Sigmoid colon (tissue), 6 donors: ENCODE measurements at regions not wholly inside any gene's neighbourhood (a gene's known extent, or its start where the extent isn't known, plus 50 kb on each side); places are given as distances from the start of the nearest gene placed in this dataset.

Experiments
- DNase-seq: peaks from one replicate; pipeline ENCODE4 v3.0.0-alpha.2; 2019
- H3K27ac ChIP-seq, 4 donors: fragments of 200-600 bp; sonication (generic); one replicate each; pipeline ENCODE4 v1.5.1; 2016 to 2019; ENCODE audit warnings: mild to moderate bottlenecking in 1 of 4
- H3K27me3 ChIP-seq, 3 donors: fragments of 200-600 bp; sonication (generic); one replicate each; pipeline ENCODE4 v1.5.1; 2019; ENCODE audit warnings: mild to moderate bottlenecking in 1 of 3
- H3K36me3 ChIP-seq, 4 donors: fragments of 200-600 bp; sonication (generic); one replicate each; pipeline ENCODE4 v1.5.1; 2016 to 2019
- H3K4me1 ChIP-seq, 4 donors: fragments of 200-600 bp; sonication (generic); one replicate each; pipeline ENCODE4 v1.5.1; 2017 to 2019
- H3K4me3 ChIP-seq, 4 donors: fragments of 200-600 bp; sonication (generic); one replicate each; pipeline ENCODE4 v1.5.1; 2017 to 2019; ENCODE audit warnings: mild to moderate bottlenecking in 2 of 4, moderate library complexity in 1 of 4
- H3K9me3 ChIP-seq, 4 donors: fragments of 200-600 bp in 3 of 4; sonication (generic) in 3 of 4; one replicate each; pipeline versions ENCODE4 v1.5.1 to v1.6.1; 2013 to 2019
- EP300 ChIP-seq, 4 donors: sonication (generic); formaldehyde crosslinking; IDR thresholded peaks; one replicate each; pipeline ENCODE4 v1.6.1; 2017; ENCODE audit warnings: antibody characterized with exemption in 4 of 4
- POLR2A ChIP-seq, 2 donors: fragments of 450-650 bp; IDR thresholded peaks; one replicate each; pipeline ENCODE4 v1.6.1; 2016; ENCODE audit warnings: antibody characterized with exemption in 2 of 2, mild to moderate bottlenecking in 2 of 2, moderate library complexity in 2 of 2
- POLR2AphosphoS5 ChIP-seq, 4 donors: sonication (generic); formaldehyde crosslinking; IDR thresholded peaks; one replicate each; pipeline ENCODE4 v1.6.1; 2017; ENCODE audit warnings: antibody characterized with exemption in 4 of 4
- WGBS, 2 donors: extraction: QIAGEN DNeasy Blood & Tissue Kit; methylation state at CpG; one replicate each; pipeline ENCODE4 v1.1.7; 2013; 5-methylcytosine and 5-hydroxymethylcytosine counted together
- intact Hi-C: fragments of 100-400 bp; cut with DNase I; formaldehyde crosslinking; loops from one replicate; pipeline ENCODE4 v1.15.1; 2023
- TF ChIP-seq, protein P1 (sequence below), 4 experiments: fragments of 450-650 bp in 3 of 4; fragments of 200-600 bp in 1 of 4; IDR thresholded peaks; one replicate each; pipeline ENCODE4 v1.5.1; 2016 to 2019; ENCODE audit warnings: antibody characterized with exemption in 4 of 4, mild to moderate bottlenecking in 3 of 4, moderate library complexity in 2 of 4
- donor health status: healthy with polysubstance abuse.
- donor health status: healthy.

DNA sequence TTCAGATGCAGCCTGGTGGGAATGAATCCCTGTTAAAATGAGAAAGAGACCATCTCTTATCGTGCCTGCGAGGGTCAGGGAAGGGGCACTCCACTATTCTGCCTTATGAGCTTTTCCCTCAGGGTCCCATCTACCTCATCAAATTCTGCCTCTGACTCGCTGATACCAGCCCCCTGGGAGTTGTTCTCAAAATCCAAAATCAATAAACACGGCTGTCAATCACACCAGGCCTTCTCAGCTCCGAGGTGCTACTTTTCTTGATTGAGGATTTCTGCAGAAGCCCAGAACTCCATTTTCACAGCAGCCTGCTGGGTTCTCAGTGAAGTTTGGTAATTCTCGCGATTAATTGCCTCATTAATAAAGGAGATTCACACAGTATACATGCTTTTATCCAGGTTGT, 312.6 kb downstream of the STIM2 start:
- DNase-seq: no peak
- H3K9me3 ChIP-seq: no peaks in the 10 kb centered on the region
- 78 to 90% methylated on average over 7 of the region's 7 CpGs for WGBS, 2 donors
- H3K4me1 ChIP-seq: no peaks in the 10 kb centered on the region
- intact Hi-C loops: no loop called here
- no peaks in the 10 kb centered on the region for H3K36me3 ChIP-seq
- H3K4me3 ChIP-seq: no peak overlapping the region
- H3K27me3 ChIP-seq: no peaks in the 10 kb centered on the region
- no peak overlapping the region for H3K27ac ChIP-seq
- TF ChIP-seq POLR2AphosphoS5 (IDR thresholded peaks at IDR 0.05): no peak
- TF ChIP-seq EP300 (IDR thresholded peaks at IDR 0.05): no peak
- TF ChIP-seq, protein P1, sequence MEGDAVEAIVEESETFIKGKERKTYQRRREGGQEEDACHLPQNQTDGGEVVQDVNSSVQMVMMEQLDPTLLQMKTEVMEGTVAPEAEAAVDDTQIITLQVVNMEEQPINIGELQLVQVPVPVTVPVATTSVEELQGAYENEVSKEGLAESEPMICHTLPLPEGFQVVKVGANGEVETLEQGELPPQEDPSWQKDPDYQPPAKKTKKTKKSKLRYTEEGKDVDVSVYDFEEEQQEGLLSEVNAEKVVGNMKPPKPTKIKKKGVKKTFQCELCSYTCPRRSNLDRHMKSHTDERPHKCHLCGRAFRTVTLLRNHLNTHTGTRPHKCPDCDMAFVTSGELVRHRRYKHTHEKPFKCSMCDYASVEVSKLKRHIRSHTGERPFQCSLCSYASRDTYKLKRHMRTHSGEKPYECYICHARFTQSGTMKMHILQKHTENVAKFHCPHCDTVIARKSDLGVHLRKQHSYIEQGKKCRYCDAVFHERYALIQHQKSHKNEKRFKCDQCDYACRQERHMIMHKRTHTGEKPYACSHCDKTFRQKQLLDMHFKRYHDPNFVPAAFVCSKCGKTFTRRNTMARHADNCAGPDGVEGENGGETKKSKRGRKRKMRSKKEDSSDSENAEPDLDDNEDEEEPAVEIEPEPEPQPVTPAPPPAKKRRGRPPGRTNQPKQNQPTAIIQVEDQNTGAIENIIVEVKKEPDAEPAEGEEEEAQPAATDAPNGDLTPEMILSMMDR (IDR thresholded peaks at IDR 0.05): no peak
- no peak for TF ChIP-seq POLR2A (IDR thresholded peaks at IDR 0.05)

DNA sequence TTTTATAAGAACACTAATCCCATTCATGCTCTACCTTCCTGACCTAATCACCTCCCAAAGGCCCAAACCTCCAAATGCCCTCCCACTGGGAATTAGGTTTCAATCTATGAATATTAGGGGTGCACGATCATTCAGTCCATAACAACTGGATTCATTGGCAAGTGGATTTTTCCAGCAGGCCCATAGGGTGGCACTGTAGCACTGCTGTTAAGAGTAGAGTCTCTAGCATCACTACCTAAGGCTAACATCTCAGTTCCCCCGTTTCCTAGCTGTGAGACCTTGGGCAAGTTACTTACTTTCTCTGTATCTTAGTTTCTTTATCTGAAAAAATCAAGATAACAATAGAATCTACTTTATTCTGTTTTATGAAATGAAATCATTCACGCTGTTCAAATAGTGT, 315.8 kb downstream of the STIM2 start:
- 20 to 56% methylated on average over 3 of the region's 3 CpGs for WGBS, 2 donors
- no peak for DNase-seq
- no peaks in the 10 kb centered on the region for H3K27me3 ChIP-seq
- no peaks in the 10 kb centered on the region for H3K9me3 ChIP-seq
- no peak for TF ChIP-seq POLR2A (IDR thresholded peaks at IDR 0.05)
- TF ChIP-seq, protein P1 (IDR thresholded peaks at IDR 0.05): peak in 1 of 4 experiments; percentile 32
- no peaks in the 10 kb centered on the region for H3K36me3 ChIP-seq
- H3K4me3 ChIP-seq: no peak overlapping the region
- intact Hi-C loops: no loop called here
- no peaks in the 10 kb centered on the region for H3K4me1 ChIP-seq
- no peak overlapping the region for H3K27ac ChIP-seq

DNA sequence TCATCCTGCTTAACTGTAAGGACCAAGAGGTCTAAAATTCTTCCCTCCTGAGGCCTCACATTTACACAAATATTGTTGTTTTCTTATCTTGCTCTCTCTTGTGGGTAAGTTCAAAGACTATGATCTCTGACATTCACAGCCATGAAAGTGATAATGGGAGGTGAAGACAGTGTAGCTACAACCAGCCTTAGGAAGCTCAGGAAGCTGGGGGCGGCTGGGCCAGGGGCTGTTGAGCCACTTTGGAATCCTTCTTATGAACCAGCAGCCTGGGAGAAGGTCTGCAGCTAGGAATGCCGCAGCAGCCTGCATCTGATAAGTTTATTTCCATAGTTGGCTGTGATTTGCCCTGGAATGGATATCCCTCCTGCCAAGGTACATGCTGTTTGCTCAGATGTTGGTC, 316.2 kb downstream of the STIM2 start:
- intact Hi-C loops: no loop called here
- Histone ChIP-seq H3K27me3 (no peaks in the 10 kb centered on the region), H3K4me3 (no peak overlapping the region), H3K27ac (no peak overlapping the region), H3K36me3 (no peaks in the 10 kb centered on the region), H3K9me3 (no peaks in the 10 kb centered on the region), H3K4me1 (no peaks in the 10 kb centered on the region)
- no peak for DNase-seq
- TF ChIP-seq EP300 (IDR thresholded peaks at IDR 0.05) (no peak), POLR2A (IDR thresholded peaks at IDR 0.05) (no peak), POLR2AphosphoS5 (IDR thresholded peaks at IDR 0.05) (no peak)
- TF ChIP-seq, protein P1 (IDR thresholded peaks at IDR 0.05): no peak
- WGBS, 2 donors: 28 to 63% methylated on average over 2 of the region's 2 CpGs

DNA sequence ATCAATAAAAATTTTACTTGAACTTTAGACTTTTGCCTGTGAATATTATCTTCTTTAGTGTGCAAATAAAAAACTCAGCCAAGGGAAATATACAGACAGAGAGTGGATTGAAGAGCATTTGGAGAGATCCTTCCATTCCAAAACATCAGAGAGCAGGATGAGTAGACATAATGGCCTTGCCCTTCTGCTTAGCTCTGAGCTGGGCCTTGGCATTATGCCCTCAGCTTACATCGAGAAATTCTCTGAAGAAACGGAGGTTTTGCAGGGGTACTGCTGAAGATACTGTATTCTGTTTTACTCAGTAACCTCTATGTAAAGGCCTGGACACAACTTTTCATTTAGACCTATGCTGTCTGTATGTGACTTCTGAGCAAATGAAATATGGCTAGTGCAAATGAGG, 317.4 kb downstream of the STIM2 start:
- Histone ChIP-seq H3K36me3 (no peaks in the 10 kb centered on the region), H3K27me3 (no peaks in the 10 kb centered on the region), H3K27ac (no peak overlapping the region), H3K4me1 (no peaks in the 10 kb centered on the region), H3K4me3 (no peak overlapping the region), H3K9me3 (no peaks in the 10 kb centered on the region)
- TF ChIP-seq POLR2AphosphoS5 (IDR thresholded peaks at IDR 0.05) (no peak), EP300 (IDR thresholded peaks at IDR 0.05) (no peak), POLR2A (IDR thresholded peaks at IDR 0.05) (no peak)
- TF ChIP-seq, protein P1 (IDR thresholded peaks at IDR 0.05): no peak
- intact Hi-C loops: no loop called here
- 15 to 67% methylated on average over 2 of the region's 2 CpGs for WGBS, 2 donors
- no peak for DNase-seq

DNA sequence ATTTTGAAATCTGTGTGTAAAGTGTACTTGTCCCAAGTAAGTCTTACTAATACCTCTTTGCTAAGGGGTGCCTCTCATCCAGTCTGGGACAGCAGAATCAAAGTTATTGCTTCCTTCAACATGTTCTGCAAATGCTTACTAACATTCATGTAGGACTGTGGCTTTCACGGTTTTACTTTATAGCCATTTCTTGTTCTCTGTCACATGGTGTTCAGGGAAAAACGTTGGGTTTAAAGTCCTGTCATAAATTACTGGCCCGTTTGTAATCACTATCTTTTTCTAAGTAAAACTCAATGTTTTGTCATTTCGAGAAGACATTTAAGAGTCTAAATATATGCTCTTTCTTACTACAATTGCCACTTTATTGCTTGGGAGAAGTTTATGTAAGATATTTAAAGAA, 321.1 kb downstream of the STIM2 start:
- Histone ChIP-seq H3K27me3 (no peaks in the 10 kb centered on the region), H3K27ac (no peak overlapping the region), H3K4me1 (no peaks in the 10 kb centered on the region), H3K9me3 (no peaks in the 10 kb centered on the region), H3K36me3 (no peaks in the 10 kb centered on the region), H3K4me3 (no peak overlapping the region)
- TF ChIP-seq POLR2A (IDR thresholded peaks at IDR 0.05): no peak
- TF ChIP-seq EP300 (IDR thresholded peaks at IDR 0.05): no peak
- no peak for TF ChIP-seq POLR2AphosphoS5 (IDR thresholded peaks at IDR 0.05)
- TF ChIP-seq, protein P1 (IDR thresholded peaks at IDR 0.05): no peak
- intact Hi-C loops: no loop called here
- WGBS, 2 donors: 6 to 27% methylated on average over 4 of the region's 4 CpGs
- no peak for DNase-seq
